ENCODE measurements at regions not wholly inside any gene's neighbourhood (a gene's known extent, or its start where the extent isn't known, plus 50 kb on each side); places are given as distances from the start of the nearest gene placed in this dataset.

DNA sequence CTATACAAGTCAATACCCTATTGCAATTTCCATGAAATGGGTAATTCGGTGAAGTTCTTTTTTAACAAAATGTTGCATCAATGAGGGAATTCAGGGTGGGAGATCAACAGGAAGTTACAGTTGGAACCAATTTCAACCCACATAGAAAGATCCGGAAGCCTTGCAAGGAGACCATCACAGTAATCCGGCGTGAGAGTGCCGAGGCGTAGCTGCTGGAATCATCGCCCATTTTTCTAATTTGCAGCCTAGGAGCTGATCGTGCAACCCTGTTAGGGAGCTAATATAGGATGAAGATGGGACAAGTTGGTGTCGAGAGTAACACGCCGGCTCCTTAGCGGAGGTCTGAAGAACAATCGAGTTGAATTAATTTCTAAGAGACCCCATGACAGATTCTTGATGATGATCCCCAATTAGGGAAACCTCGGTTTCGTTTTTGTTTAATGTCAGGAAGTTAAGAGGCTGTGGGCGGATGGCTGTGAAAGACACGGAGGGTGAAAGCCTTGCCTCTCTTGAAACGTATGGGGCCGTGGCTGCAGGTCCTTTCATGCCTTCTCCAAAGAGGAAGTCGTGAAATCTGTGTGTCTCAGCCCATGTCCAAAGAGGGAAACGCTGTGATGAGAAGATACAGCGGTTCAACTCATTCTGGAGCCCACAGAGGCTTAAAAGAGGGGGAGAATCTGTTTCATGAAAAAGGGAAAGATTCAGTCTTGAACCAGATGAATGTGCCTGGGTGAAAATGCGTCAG, 51.2 kb upstream of the CARD11 start:
- Mint-ChIP-seq H3K27ac (peak overlapping the region; percentile 95), H3K36me3 (ENCODE audit: low read depth) (peaks cover 5% of the 10 kb centered on the region)
- DNase-seq (ENCODE audit: low spot score): peak; percentile 38

GRCh38 chr7:3097734-3098133, 54.1 kb upstream of the CARD11 start:
- Mint-ChIP-seq H3K27me3 (ENCODE audit: low read depth) (no peaks in the 10 kb centered on the region), H3K4me1 (ENCODE audit: low read depth) (peaks cover 32% of the 10 kb centered on the region), H3K9me3 (no peaks in the 10 kb centered on the region), H3K27ac (no peak overlapping the region), H3K4me3 (no peak overlapping the region), H3K36me3 (ENCODE audit: low read depth) (peaks cover 3% of the 10 kb centered on the region)
- DNase-seq (ENCODE audit: low spot score): no peak

More for the DNA sequence above, 51.2 kb upstream of the CARD11 start:
- no peaks in the 10 kb centered on the region for H3K9me3 Mint-ChIP-seq
- H3K4me3 Mint-ChIP-seq: peak overlapping the region; percentile 82
- no peaks in the 10 kb centered on the region for H3K27me3 Mint-ChIP-seq (ENCODE audit: low read depth)
- peaks cover 46% of the 10 kb centered on the region for H3K4me1 Mint-ChIP-seq (ENCODE audit: low read depth)

DNA sequence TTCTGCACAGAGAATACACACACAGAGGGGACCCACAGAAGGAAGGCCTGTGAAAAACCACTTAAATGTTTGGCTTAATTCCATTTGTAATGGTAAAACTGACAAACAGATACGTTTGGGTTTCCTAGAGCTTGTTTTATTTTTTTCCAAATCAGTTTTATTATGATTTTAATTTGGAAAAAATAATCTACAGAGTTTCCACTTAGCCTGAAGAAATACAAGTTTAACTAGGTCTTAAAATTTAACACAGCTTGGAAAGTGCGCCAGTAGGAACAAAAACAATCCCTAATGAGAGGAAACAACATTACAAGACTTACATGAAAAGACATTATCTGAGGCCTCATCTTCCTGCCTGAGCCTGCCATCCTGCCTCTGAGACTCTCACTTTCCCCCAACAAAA, 58.5 kb upstream of the CARD11 start:
- no peak for DNase-seq (ENCODE audit: low spot score)
- no peaks in the 10 kb centered on the region for H3K27me3 Mint-ChIP-seq (ENCODE audit: low read depth)
- H3K27ac Mint-ChIP-seq: no peak overlapping the region
- H3K9me3 Mint-ChIP-seq: peaks cover 5% of the 10 kb centered on the region
- H3K4me1 Mint-ChIP-seq (ENCODE audit: low read depth): peaks cover 36% of the 10 kb centered on the region
- H3K36me3 Mint-ChIP-seq (ENCODE audit: low read depth): peaks cover 6% of the 10 kb centered on the region
- no peak overlapping the region for H3K4me3 Mint-ChIP-seq

DNA sequence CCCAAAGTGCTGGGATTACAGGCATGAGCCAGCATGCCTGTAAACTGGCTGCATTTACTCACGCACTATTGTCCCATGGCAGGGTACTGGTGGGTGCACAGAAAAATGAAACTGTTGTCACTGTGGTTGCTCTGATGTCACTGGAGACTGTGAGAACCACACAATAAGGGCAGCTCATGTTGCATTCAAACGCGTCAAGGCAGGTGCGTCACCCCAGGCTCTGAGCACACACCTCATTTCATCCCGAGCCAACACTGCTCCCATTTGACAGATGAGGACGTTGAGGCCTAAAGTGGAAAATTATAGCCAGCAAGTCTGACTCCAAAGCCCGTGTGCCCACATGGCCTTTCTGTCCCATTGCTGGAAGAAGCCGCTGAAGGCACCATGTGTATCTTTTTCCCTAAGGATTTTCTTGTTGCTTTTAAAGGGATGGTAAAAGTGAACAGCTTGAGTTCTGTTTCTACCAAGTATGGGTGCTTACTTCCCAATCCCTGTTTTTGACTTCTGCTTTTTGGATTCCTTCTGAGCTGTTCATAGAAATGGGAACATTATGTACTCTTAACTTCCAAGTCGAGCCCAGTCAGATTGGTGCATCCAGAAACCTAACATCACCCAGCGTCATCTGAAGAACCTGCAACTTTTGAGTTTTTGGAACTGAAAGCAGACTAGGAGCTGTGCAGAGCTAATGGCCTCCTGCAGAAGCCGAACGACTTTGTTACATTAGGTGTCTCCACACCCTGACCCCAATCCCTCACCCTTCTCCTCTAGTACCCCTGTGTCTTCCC, 60.1 kb upstream of the CARD11 start:
- Mint-ChIP-seq H3K27ac (peak overlapping the region; percentile 0), H3K9me3 (peaks cover 7% of the 10 kb centered on the region), H3K36me3 (ENCODE audit: low read depth) (peaks cover 7% of the 10 kb centered on the region), H3K4me1 (ENCODE audit: low read depth) (peaks cover 50% of the 10 kb centered on the region), H3K27me3 (ENCODE audit: low read depth) (no peaks in the 10 kb centered on the region), H3K4me3 (no peak overlapping the region)
- DNase-seq (ENCODE audit: low spot score): no peak

DNA sequence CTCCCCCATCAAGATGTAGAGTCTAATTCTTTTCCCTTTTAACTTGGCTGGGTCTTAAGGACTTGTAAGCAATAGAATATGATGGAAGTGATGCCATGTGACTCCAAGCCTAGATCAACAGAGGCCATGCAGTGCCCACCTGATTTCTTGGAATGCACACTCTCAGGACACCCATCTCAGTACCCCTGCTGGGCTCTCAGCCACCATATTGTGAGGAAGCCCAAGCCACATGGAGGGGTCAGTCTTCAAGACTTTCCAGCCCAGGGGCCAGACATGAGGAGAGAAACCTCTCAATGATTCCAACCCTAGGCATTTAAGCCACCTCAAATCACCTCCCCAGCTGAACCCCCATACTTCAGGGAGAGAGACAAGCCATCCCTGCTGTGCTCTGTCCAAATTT, 62.2 kb upstream of the CARD11 start:
- Mint-ChIP-seq H3K36me3 (ENCODE audit: low read depth) (peaks cover 15% of the 10 kb centered on the region), H3K4me1 (ENCODE audit: low read depth) (peaks cover 59% of the 10 kb centered on the region), H3K4me3 (peak overlapping the region; percentile 56), H3K9me3 (peaks cover 12% of the 10 kb centered on the region), H3K27ac (peak overlapping the region; percentile 78), H3K27me3 (ENCODE audit: low read depth) (no peaks in the 10 kb centered on the region)
- no peak for DNase-seq (ENCODE audit: low spot score)

GRCh38 chr7:3106361-3106826, 62.7 kb upstream of the CARD11 start:
- H3K36me3 Mint-ChIP-seq (ENCODE audit: low read depth): peaks cover 15% of the 10 kb centered on the region
- peak overlapping the region; percentile 78 for H3K27ac Mint-ChIP-seq
- H3K4me1 Mint-ChIP-seq (ENCODE audit: low read depth): peaks cover 63% of the 10 kb centered on the region
- peaks cover 12% of the 10 kb centered on the region for H3K9me3 Mint-ChIP-seq
- DNase-seq (ENCODE audit: low spot score): peak; percentile 74
- no peaks in the 10 kb centered on the region for H3K27me3 Mint-ChIP-seq (ENCODE audit: low read depth)
- H3K4me3 Mint-ChIP-seq: peak overlapping the region; percentile 56

GRCh38 chr7:3107228-3107763, 63.6 kb upstream of the CARD11 start:
- Mint-ChIP-seq H3K36me3 (ENCODE audit: low read depth) (peaks cover 15% of the 10 kb centered on the region), H3K27ac (peak overlapping the region; percentile 78)

DNA sequence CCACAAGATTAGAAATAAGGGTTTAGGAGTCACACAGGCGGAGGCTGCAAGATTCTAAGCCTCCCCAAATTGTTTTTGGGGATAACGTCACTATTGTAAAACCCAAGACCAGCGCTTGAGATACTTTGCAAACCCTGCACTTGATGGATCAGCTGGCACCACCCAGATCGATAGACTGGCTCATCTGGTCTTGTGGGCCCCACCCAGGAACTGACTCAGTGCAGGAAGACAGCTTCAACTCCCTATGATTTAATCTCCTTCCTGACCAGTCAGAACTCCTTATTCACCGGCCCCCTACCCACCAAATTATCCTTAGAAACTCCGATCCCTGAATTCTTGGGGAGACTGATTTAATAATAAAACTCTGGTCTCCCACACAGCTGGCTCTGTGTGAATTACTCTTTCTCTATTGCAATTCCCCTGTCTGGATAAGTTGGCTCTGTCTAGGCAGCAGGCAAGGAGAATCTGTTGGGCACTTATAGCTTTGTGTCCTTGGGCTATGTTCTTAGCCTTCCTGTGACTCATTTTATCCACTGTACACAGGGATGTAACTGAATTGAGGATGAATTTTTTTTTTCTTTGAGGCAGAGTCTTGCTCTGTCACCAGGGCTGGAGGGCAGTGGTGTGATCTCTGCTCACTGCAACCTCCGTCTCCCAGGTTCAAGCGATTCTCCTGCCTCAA, 64.4 kb upstream of the CARD11 start:
- H3K27ac Mint-ChIP-seq: peak overlapping the region; percentile 41
- H3K4me3 Mint-ChIP-seq: peak overlapping the region; percentile 46
- H3K27me3 Mint-ChIP-seq (ENCODE audit: low read depth): no peaks in the 10 kb centered on the region
- peaks cover 16% of the 10 kb centered on the region for H3K9me3 Mint-ChIP-seq
- H3K4me1 Mint-ChIP-seq (ENCODE audit: low read depth): peaks cover 70% of the 10 kb centered on the region
- peaks cover 17% of the 10 kb centered on the region for H3K36me3 Mint-ChIP-seq (ENCODE audit: low read depth)
- no peak for DNase-seq (ENCODE audit: low spot score)

More at GRCh38 chr7:3107228-3107763, 63.6 kb upstream of the CARD11 start:
- Mint-ChIP-seq H3K9me3 (peaks cover 12% of the 10 kb centered on the region), H3K4me1 (ENCODE audit: low read depth) (peaks cover 64% of the 10 kb centered on the region), H3K27me3 (ENCODE audit: low read depth) (no peaks in the 10 kb centered on the region), H3K4me3 (peak overlapping the region; percentile 46)
- DNase-seq (ENCODE audit: low spot score): no peak

DNA sequence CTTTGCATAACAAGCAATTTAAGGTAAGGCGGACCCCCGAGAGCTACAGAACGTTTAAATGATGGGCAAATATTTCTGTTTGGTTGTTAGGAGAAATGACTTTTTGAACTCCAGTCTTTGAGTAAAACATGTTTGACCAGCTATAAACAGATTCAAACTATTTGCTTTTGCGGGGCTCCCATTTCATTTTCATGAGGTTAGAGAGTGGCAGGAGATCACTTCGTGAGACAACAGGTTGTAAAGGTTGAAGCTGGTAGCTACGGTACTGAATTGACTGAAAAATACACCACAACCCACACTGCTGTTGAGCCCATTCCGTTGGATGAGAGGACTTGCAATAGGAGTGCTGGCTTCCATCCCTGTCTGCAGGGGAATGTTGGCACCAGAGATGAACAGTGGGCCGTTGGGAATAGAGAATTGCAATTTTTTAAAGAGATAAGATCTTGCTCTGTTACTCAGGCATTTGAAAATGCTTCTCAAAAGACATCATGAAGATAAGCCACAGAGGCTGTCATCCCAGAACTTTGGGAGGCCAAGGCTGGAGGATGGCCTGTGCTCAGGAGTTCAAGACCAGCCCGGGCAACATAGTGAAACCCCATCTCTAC, 65.7 kb upstream of the CARD11 start:
- peaks cover 21% of the 10 kb centered on the region for H3K36me3 Mint-ChIP-seq (ENCODE audit: low read depth)
- H3K4me3 Mint-ChIP-seq: no peak overlapping the region
- DNase-seq (ENCODE audit: low spot score): no peak
- H3K27ac Mint-ChIP-seq: no peak overlapping the region
- H3K9me3 Mint-ChIP-seq: peaks cover 30% of the 10 kb centered on the region
- no peaks in the 10 kb centered on the region for H3K27me3 Mint-ChIP-seq (ENCODE audit: low read depth)
- peaks cover 71% of the 10 kb centered on the region for H3K4me1 Mint-ChIP-seq (ENCODE audit: low read depth)

GRCh38 chr7:3112479-3113134, 68.9 kb upstream of the CARD11 start:
- Mint-ChIP-seq H3K9me3 (peaks cover 29% of the 10 kb centered on the region), H3K27ac (peak overlapping the region; percentile 52), H3K4me3 (peak overlapping the region; percentile 49), H3K4me1 (ENCODE audit: low read depth) (peaks cover 64% of the 10 kb centered on the region), H3K36me3 (ENCODE audit: low read depth) (peaks cover 18% of the 10 kb centered on the region), H3K27me3 (ENCODE audit: low read depth) (peaks cover 3% of the 10 kb centered on the region)
- peak; percentile 50 for DNase-seq (ENCODE audit: low spot score)

DNA sequence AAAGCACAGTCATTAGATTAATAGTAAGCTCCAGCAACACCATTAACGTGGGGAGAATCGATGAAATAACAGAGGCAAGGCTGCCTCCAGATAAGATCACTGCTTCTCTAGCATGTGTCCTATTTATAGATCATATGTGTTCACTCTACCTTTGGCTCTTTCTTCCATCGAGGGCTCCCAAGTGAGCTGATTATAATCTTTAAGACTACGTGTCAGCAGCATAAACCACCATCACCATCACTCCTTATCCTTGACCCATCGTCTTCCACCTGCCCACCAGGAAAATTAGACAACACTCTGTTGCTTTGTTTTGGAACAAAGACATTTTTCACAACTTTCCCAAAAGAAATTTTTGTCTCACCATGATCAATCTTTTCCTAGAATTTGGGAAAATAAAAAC, 71.2 kb upstream of the CARD11 start:
- Mint-ChIP-seq H3K36me3 (ENCODE audit: low read depth) (peaks cover 9% of the 10 kb centered on the region), H3K9me3 (peaks cover 23% of the 10 kb centered on the region), H3K4me1 (ENCODE audit: low read depth) (peaks cover 57% of the 10 kb centered on the region), H3K27me3 (ENCODE audit: low read depth) (peaks cover 3% of the 10 kb centered on the region), H3K27ac (no peak overlapping the region), H3K4me3 (no peak overlapping the region)
- no peak for DNase-seq (ENCODE audit: low spot score)

- Mint-ChIP-seq H3K4me1 (ENCODE audit: low read depth) (peaks cover 53% of the 10 kb centered on the region), H3K9me3 (peaks cover 35% of the 10 kb centered on the region), H3K4me3 (peak overlapping the region; percentile 82), H3K27me3 (ENCODE audit: low read depth) (peaks cover 6% of the 10 kb centered on the region), H3K36me3 (ENCODE audit: low read depth) (peaks cover 14% of the 10 kb centered on the region), H3K27ac (peak overlapping the region; percentile 72)
- no peak for DNase-seq (ENCODE audit: low spot score)
Observed at GRCh38 chr7:3117081-3117480, 73.4 kb upstream of the CARD11 start.

Measured in T-helper 2 cell treated with Interferon-gamma antibody and Interleukin-4, amounts not matched to agents 5 μg/mL and 100 μg/mL, for 36 hours (primary cell).